Esophagus mucosa (tissue), 1 donor: ENCODE measurements at regions not wholly inside any gene's neighbourhood (a gene's known extent, or its start where the extent isn't known, plus 50 kb on each side); places are given as distances from the start of the nearest gene placed in this dataset.

Source experiments
- ATAC-seq: fragments of 200-7000 bp; cut with Tn5 transposase; one replicate; pipeline ENCODE4 v1.9.1; 2020
- donor health status: DM: yes; HTN: yes; CAD: no.

GRCh38 chr2:150889141-150889540, 372.5 kb downstream of the RBM43 start:
- no peak for ATAC-seq

GRCh38 chr2:150888337-150888736, 373.3 kb downstream of the RBM43 start:
- no peak for ATAC-seq

- ATAC-seq: no peak
Observed at GRCh38 chr2:150887926-150888325, 373.7 kb downstream of the RBM43 start.

- no peak for ATAC-seq
Observed at GRCh38 chr2:150885774-150886386, 375.8 kb downstream of the RBM43 start.

GRCh38 chr2:150885236-150885635, 376.4 kb downstream of the RBM43 start:
- no peak for ATAC-seq

GRCh38 chr2:150883613-150883895, 378.1 kb downstream of the RBM43 start:
- no peak for ATAC-seq

- ATAC-seq: no peak
Observed at GRCh38 chr2:150882751-150883612, 378.7 kb downstream of the RBM43 start.

GRCh38 chr2:150880986-150881385, 380.7 kb downstream of the RBM43 start:
- no peak for ATAC-seq

- ATAC-seq: peak; percentile 88
Observed at GRCh38 chr2:150878356-150878755, 383.3 kb downstream of the RBM43 start.

- ATAC-seq: no peak
Observed at GRCh38 chr2:150876251-150876950, 385.3 kb downstream of the RBM43 start.

GRCh38 chr2:150873396-150873772, 385.9 kb upstream of the RND3 start:
- no peak for ATAC-seq

GRCh38 chr2:150872756-150873395, 385.4 kb upstream of the RND3 start:
- no peak for ATAC-seq

GRCh38 chr2:150866431-150866830, 379.0 kb upstream of the RND3 start:
- no peak for ATAC-seq

- ATAC-seq: no peak
Observed at GRCh38 chr2:150863691-150864090, 376.2 kb upstream of the RND3 start.

GRCh38 chr2:150860301-150860700, 372.8 kb upstream of the RND3 start:
- peak; percentile 48 for ATAC-seq

GRCh38 chr2:150859877-150860276, 372.4 kb upstream of the RND3 start:
- no peak for ATAC-seq

- ATAC-seq: peak; percentile 39
Observed at GRCh38 chr2:150859162-150859561, 371.7 kb upstream of the RND3 start.

GRCh38 chr2:150858382-150858781, 370.9 kb upstream of the RND3 start:
- ATAC-seq: no peak

- ATAC-seq: peak; percentile 79
Observed at GRCh38 chr2:150856596-150857281, 369.3 kb upstream of the RND3 start.

GRCh38 chr2:150853263-150853662, 365.8 kb upstream of the RND3 start:
- ATAC-seq: no peak

GRCh38 chr2:150850641-150851040, 363.2 kb upstream of the RND3 start:
- no peak for ATAC-seq

- no peak for ATAC-seq
Observed at GRCh38 chr2:150847578-150847977, 360.1 kb upstream of the RND3 start.

GRCh38 chr2:150846691-150847090, 359.2 kb upstream of the RND3 start:
- no peak for ATAC-seq
